Neuronal stem cell (in vitro differentiated cells): ENCODE measurements at regions not wholly inside any gene's neighbourhood (a gene's known extent, or its start where the extent isn't known, plus 50 kb on each side); places are given as distances from the start of the nearest gene placed in this dataset.

ENCODE experiments used
- DNase-seq: peaks from one replicate; pipeline ENCODE4 v3.0.0-alpha.2; 2013; ENCODE audit warnings: low spot score
- H2AFZ ChIP-seq: one replicate; pipeline ENCODE4 v1.6.1; 2013; ENCODE audit warnings: mild to moderate bottlenecking, low read length, inconsistent platforms
- H2AK5ac ChIP-seq: 2 replicates; pipeline ENCODE4 v1.6.1; 2013; ENCODE audit warnings: low read depth, mild to moderate bottlenecking, inconsistent platforms, low read length, moderate library complexity, mixed read lengths
- H2BK120ac ChIP-seq: 2 replicates; pipeline ENCODE4 v1.6.1; 2013; ENCODE audit warnings: low read depth, mild to moderate bottlenecking, inconsistent platforms, low read length, moderate library complexity, mixed read lengths
- H2BK12ac ChIP-seq: one replicate; pipeline ENCODE4 v1.6.1; 2013; ENCODE audit warnings: low read length, inconsistent platforms
- H2BK15ac ChIP-seq: 2 replicates; pipeline ENCODE4 v1.6.1; 2013; ENCODE audit warnings: mild to moderate bottlenecking, low read length, inconsistent platforms, mixed read lengths
- H2BK5ac ChIP-seq: one replicate; pipeline ENCODE4 v1.6.1; 2013; ENCODE audit warnings: inconsistent platforms, mild to moderate bottlenecking, low read length, moderate library complexity
- H3K14ac ChIP-seq: one replicate; pipeline ENCODE4 v1.6.1; 2013; ENCODE audit warnings: low read length, inconsistent platforms
- H3K18ac ChIP-seq: 2 replicates; pipeline ENCODE4 v1.6.1; 2013; ENCODE audit warnings: low read length, inconsistent platforms
- H3K23ac ChIP-seq: 2 replicates; pipeline ENCODE4 v1.6.1; 2013; ENCODE audit warnings: low read depth, mild to moderate bottlenecking, mixed read lengths, low read length, inconsistent platforms; ENCODE audit not compliant: poor library complexity
- H3K27ac ChIP-seq: replicated peaks from 3 replicates; pipeline ENCODE4 v1.5.1; 2013; ENCODE audit warnings: low read length, inconsistent platforms
- H3K27me3 ChIP-seq, 3 experiments: 2 replicates each; pipeline ENCODE4 v1.6.1; 2013; ENCODE audit warnings: low read length in 3 of 3, mild to moderate bottlenecking in 2 of 3, inconsistent platforms in 1 of 3, low read depth in 1 of 3, mixed read lengths in 1 of 3, moderate library complexity in 1 of 3; ENCODE audit not compliant: control insufficient read depth in 3 of 3, insufficient read depth in 3 of 3
- H3K36me3 ChIP-seq, 2 donors: replicated peaks in 1 of 2; 2 replicates each; pipeline ENCODE4 v1.6.1; 2013; ENCODE audit warnings: low read length in 2 of 2; ENCODE audit not compliant: control insufficient read depth in 2 of 2, insufficient read depth in 2 of 2
- H3K4ac ChIP-seq: 2 replicates; pipeline ENCODE4 v1.6.1; 2013; ENCODE audit warnings: inconsistent platforms, mild to moderate bottlenecking, low read length, moderate library complexity
- H3K4me1 ChIP-seq, 2 donors: 1 replicate in 1 of 2; 2 replicates in 1 of 2; pipeline ENCODE4 v1.6.1; 2013; ENCODE audit warnings: low read length in 2 of 2, low read depth in 1 of 2; ENCODE audit not compliant: control insufficient read depth in 2 of 2, insufficient read depth in 1 of 2
- H3K4me2 ChIP-seq: one replicate; pipeline ENCODE4 v1.6.1; 2013; ENCODE audit warnings: mild to moderate bottlenecking, low read length, inconsistent platforms; ENCODE audit not compliant: insufficient read depth, poor library complexity, severe bottlenecking
- H3K4me3 ChIP-seq, 2 donors: 2 replicates each; pipeline ENCODE4 v1.5.1; 2013; ENCODE audit warnings: low read length in 2 of 2, mild to moderate bottlenecking in 2 of 2, inconsistent platforms in 1 of 2, moderate library complexity in 1 of 2
- H3K79me1 ChIP-seq: one replicate; pipeline ENCODE4 v1.6.1; 2013; ENCODE audit warnings: low read depth, mild to moderate bottlenecking, inconsistent platforms, low read length, moderate library complexity
- H3K9ac ChIP-seq: one replicate; pipeline ENCODE4 v1.6.1; 2013; ENCODE audit warnings: mild to moderate bottlenecking, low read depth, low read length, inconsistent platforms; ENCODE audit not compliant: poor library complexity
- H3K9me3 ChIP-seq, 2 donors: replicated peaks in 1 of 2; 2 replicates each; pipeline versions ENCODE3 to v1.6.1; 2013; ENCODE audit warnings: low read length in 2 of 2, mild to moderate bottlenecking in 2 of 2, inconsistent platforms in 1 of 2, low read depth in 1 of 2, mixed read lengths in 1 of 2, moderate library complexity in 1 of 2; ENCODE audit not compliant: control insufficient read depth in 2 of 2, insufficient read depth in 1 of 2
- H4K8ac ChIP-seq: one replicate; pipeline ENCODE4 v1.6.1; 2013; ENCODE audit warnings: low read depth, mild to moderate bottlenecking, inconsistent platforms, low read length, moderate library complexity
- H4K91ac ChIP-seq: one replicate; pipeline ENCODE4 v1.6.1; 2013; ENCODE audit warnings: low read length, low read depth, mild to moderate bottlenecking, inconsistent platforms; ENCODE audit not compliant: poor library complexity
- WGBS, 2 donors: extraction: QIAGEN DNeasy Blood & Tissue Kit; methylation state at CpG; one replicate each; pipeline ENCODE4 v1.1.7; 2013; ENCODE audit warnings: missing lambda C conversion rate in 2 of 2, mixed read lengths in 1 of 2; ENCODE audit not compliant: insufficient read length in 2 of 2, insufficient replicate concordance in 1 of 2; ENCODE audit errors: extremely low coverage in 2 of 2; 5-methylcytosine and 5-hydroxymethylcytosine counted together

DNA sequence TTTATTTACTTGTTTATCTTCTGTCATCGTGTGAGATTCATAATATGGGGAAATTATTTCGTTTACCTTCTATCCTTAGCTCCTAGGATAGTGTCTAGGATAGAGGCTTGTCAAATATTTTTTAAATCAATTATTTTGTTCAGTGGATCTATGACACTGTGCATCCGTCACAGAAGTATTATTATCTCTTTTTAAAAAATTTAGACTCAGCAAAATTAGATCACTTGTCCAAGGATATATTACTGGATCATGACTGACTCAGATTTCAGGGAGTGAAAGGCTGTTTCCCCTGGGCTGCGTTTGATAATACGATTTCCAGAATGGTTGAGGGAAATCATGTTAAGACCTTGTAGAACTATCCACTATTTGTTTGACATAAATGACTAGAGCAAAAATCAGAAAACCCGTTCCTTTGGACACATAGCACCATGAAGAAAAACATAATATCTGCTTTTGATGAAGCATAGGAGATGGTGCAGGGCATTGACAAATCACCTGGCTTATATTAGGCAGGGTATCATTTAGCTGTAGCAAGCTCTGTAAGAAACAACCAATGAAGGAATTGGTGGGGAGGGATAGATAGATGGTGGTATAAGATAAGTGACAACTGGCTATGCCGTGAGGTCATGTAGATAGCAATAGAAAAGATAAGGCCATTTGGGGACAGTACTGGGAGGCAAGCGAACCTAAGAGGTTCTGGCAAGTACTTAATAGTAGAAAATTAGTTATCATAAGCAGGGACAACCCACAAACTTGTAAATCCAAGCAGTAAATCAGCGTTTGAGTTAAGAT is 465.2 kb upstream of the MAN1A1 start:
- H2AK5ac ChIP-seq, result no peak overlapping the region
- H2BK5ac ChIP-seq, result no peak overlapping the region
- H2AFZ ChIP-seq, result no peak overlapping the region
- H3K4ac ChIP-seq, result no peak overlapping the region
- H2BK15ac ChIP-seq, result no peak overlapping the region
- no peak overlapping the region for H2BK120ac ChIP-seq
- H3K4me1 ChIP-seq, result no peaks in the 10 kb centered on the region
- no peak overlapping the region for H3K18ac ChIP-seq
- no peaks in the 10 kb centered on the region for H3K79me1 ChIP-seq
- H3K36me3 ChIP-seq, result no peaks in the 10 kb centered on the region
- WGBS, 2 donors, result no CpG with 5 or more reads among the region's 9 CpGs
- H3K4me3 ChIP-seq, result no peak overlapping the region
- H3K9me3 ChIP-seq, result no peaks in the 10 kb centered on the region
- no peak for DNase-seq
- no peak overlapping the region for H3K4me2 ChIP-seq
- H3K9ac ChIP-seq, result no peak overlapping the region
- H2BK12ac ChIP-seq, result no peak overlapping the region
- no peak overlapping the region for H3K14ac ChIP-seq
- H4K8ac ChIP-seq, result no peak overlapping the region
- H3K27ac ChIP-seq, result no peak overlapping the region
- H4K91ac ChIP-seq, result no peak overlapping the region
- no peaks in the 10 kb centered on the region for H3K27me3 ChIP-seq
- no peak overlapping the region for H3K23ac ChIP-seq

GRCh38 chr6:119802464-119802863 is 452.9 kb upstream of the MAN1A1 start:
- H3K23ac ChIP-seq, result no peak overlapping the region
- H4K8ac ChIP-seq, result no peak overlapping the region
- no peak overlapping the region for H2AK5ac ChIP-seq
- H2BK120ac ChIP-seq, result no peak overlapping the region
- H2BK15ac ChIP-seq, result no peak overlapping the region
- DNase-seq, result no peak
- H3K4me2 ChIP-seq, result no peak overlapping the region
- H3K27ac ChIP-seq, result no peak overlapping the region
- H2AFZ ChIP-seq, result no peak overlapping the region
- WGBS, 2 donors, result no CpG with 5 or more reads among the region's 3 CpGs
- no peaks in the 10 kb centered on the region for H3K27me3 ChIP-seq
- H2BK12ac ChIP-seq, result no peak overlapping the region
- peaks cover 5% of the 10 kb centered on the region in 2 donors for H3K4me1 ChIP-seq
- no peak overlapping the region for H3K4ac ChIP-seq
- no peak overlapping the region for H2BK5ac ChIP-seq
- no peaks in the 10 kb centered on the region for H3K9me3 ChIP-seq
- H3K9ac ChIP-seq, result no peak overlapping the region
- no peak overlapping the region for H3K14ac ChIP-seq
- no peak overlapping the region for H4K91ac ChIP-seq
- no peak overlapping the region for H3K18ac ChIP-seq
- no peaks in the 10 kb centered on the region for H3K79me1 ChIP-seq
- no peaks in the 10 kb centered on the region for H3K36me3 ChIP-seq
- no peak overlapping the region for H3K4me3 ChIP-seq

DNA sequence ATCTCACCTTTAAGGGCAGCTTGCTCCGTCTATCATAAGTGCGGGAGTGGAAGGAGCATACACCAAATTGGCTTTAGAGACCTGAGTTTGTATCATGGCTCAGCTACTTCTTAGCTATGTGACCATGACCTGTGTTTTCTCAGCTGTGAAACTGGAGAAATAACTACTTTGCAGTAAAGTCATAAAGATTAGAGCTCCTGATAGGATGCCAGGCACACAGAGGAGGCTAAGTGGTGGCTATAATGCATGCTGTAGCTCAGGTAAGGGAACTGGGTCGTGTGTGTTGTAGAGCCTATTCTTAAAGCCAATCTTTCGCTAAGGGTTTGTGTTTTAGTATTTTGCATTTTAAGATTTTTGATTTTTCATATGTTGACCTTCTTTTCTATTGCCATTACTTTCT is 451.5 kb upstream of the MAN1A1 start:
- Histone ChIP-seq H3K4me3 (no peak overlapping the region), H2BK120ac (no peak overlapping the region), H3K9me3 (no peaks in the 10 kb centered on the region), H3K23ac (no peak overlapping the region), H4K8ac (no peak overlapping the region), H3K18ac (no peak overlapping the region), H3K4me1 (peaks cover 5% of the 10 kb centered on the region in 2 donors), H3K4me2 (no peak overlapping the region), H2BK12ac (no peak overlapping the region), H3K36me3 (no peaks in the 10 kb centered on the region), H3K27ac (no peak overlapping the region), H2BK5ac (no peak overlapping the region), H4K91ac (no peak overlapping the region), H3K27me3 (no peaks in the 10 kb centered on the region), H3K9ac (no peak overlapping the region), H2BK15ac (no peak overlapping the region), H2AK5ac (no peak overlapping the region), H3K14ac (no peak overlapping the region), H2AFZ (no peak overlapping the region), H3K79me1 (no peaks in the 10 kb centered on the region), H3K4ac (no peak overlapping the region)
- no CpG with 5 or more reads among the region's 4 CpGs for WGBS, 2 donors
- no peak for DNase-seq

DNA sequence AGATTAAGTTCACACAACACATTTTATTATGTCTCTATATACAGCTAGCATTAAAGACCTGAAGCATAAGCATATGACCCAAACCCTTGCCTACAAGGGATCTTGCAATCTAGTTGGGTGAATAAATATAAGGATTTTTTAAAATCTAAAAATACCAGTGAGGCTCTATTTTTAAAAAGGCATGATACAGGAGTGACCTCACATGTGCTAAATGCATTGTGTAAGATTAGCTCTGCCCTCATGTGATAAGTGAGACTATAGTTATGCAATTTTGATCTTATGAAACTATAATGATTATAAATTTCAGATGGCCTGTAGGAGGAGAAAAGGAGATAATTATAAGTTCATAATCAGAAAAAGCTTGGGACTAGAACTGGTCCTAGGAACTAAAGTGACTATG is 451.0 kb upstream of the MAN1A1 start:
- no peak overlapping the region for H2AK5ac ChIP-seq
- H3K23ac ChIP-seq, result no peak overlapping the region
- no peaks in the 10 kb centered on the region for H3K27me3 ChIP-seq
- no peak overlapping the region for H3K14ac ChIP-seq
- no peak overlapping the region for H3K18ac ChIP-seq
- H3K9me3 ChIP-seq, result no peaks in the 10 kb centered on the region
- no peaks in the 10 kb centered on the region for H3K36me3 ChIP-seq
- H2BK5ac ChIP-seq, result no peak overlapping the region
- H3K4ac ChIP-seq, result no peak overlapping the region
- no peak overlapping the region for H4K8ac ChIP-seq
- H2BK120ac ChIP-seq, result no peak overlapping the region
- no peak overlapping the region for H3K9ac ChIP-seq
- DNase-seq, result no peak
- no peaks in the 10 kb centered on the region for H3K79me1 ChIP-seq
- H4K91ac ChIP-seq, result no peak overlapping the region
- peaks cover 5% of the 10 kb centered on the region in 2 donors for H3K4me1 ChIP-seq
- no peak overlapping the region for H3K4me2 ChIP-seq
- no peak overlapping the region for H3K27ac ChIP-seq
- H2AFZ ChIP-seq, result no peak overlapping the region
- no peak overlapping the region for H2BK12ac ChIP-seq
- H3K4me3 ChIP-seq, result no peak overlapping the region
- H2BK15ac ChIP-seq, result no peak overlapping the region
